Heart left ventricle (tissue), 16 donors: ENCODE measurements at regions not wholly inside any gene's neighbourhood (a gene's known extent, or its start where the extent isn't known, plus 50 kb on each side); places are given as distances from the start of the nearest gene placed in this dataset.

Experiments
- ATAC-seq, 4 donors: fragments of 200-7000 bp; cut with Tn5 transposase; one replicate each; pipeline ENCODE4 v1.9.1; 2020 to 2022; ENCODE audit warnings: moderate library complexity in 4 of 4, mild to moderate bottlenecking in 3 of 4, moderate number of reproducible peaks in 1 of 4
- DNase-seq, 5 donors: peaks; one replicate each; pipeline ENCODE4 v3.0.0-alpha.2; 2020
- H3K27ac ChIP-seq, 12 donors: fragments of 200-600 bp; sonication (generic) in 4 of 12; one replicate each; pipeline versions ENCODE4 v1.5.0 to v1.8.0; 2016 to 2022; ENCODE audit warnings: mild to moderate bottlenecking in 2 of 12
- H3K27me3 ChIP-seq, 9 donors: fragments of 200-600 bp; sonication (generic) in 2 of 9; one replicate each; pipeline versions ENCODE4 v1.5.1 to v1.8.0; 2016 to 2022; ENCODE audit warnings: mild to moderate bottlenecking in 3 of 9
- H3K36me3 ChIP-seq, 9 donors: fragments of 200-600 bp; sonication (generic) in 2 of 9; one replicate each; pipeline versions ENCODE4 v1.5.0 to v1.8.0; 2018 to 2022; ENCODE audit warnings: mild to moderate bottlenecking in 2 of 9
- H3K4me1 ChIP-seq, 12 donors: fragments of 200-600 bp; sonication (generic) in 4 of 12; one replicate each; pipeline versions ENCODE4 v1.5.0 to v1.8.0; 2016 to 2022; ENCODE audit warnings: mild to moderate bottlenecking in 3 of 12
- H3K4me3 ChIP-seq, 12 donors: fragments of 200-600 bp; sonication (generic) in 4 of 12; one replicate each; pipeline versions ENCODE4 v1.5.0 to v1.8.0; 2017 to 2022; ENCODE audit warnings: mild to moderate bottlenecking in 9 of 12, moderate library complexity in 4 of 12
- H3K9me3 ChIP-seq, 12 donors: fragments of 200-600 bp; sonication (generic) in 4 of 12; one replicate each; pipeline versions ENCODE4 v1.5.0 to v1.8.0; 2016 to 2022; ENCODE audit warnings: mild to moderate bottlenecking in 1 of 12
- CTCF ChIP-seq, 12 donors: fragments of 200-600 bp; sonication (generic) in 4 of 12; IDR thresholded peaks; one replicate each; pipeline versions ENCODE4 v1.5.0 to v1.8.0; 2018 to 2022; ENCODE audit warnings: antibody characterized with exemption in 12 of 12, mild to moderate bottlenecking in 5 of 12
- POLR2A ChIP-seq, 2 donors: fragments of 450-650 bp; IDR thresholded peaks; one replicate each; pipeline ENCODE4 v1.6.1; 2017; ENCODE audit warnings: antibody characterized with exemption in 2 of 2, mild to moderate bottlenecking in 2 of 2, moderate library complexity in 2 of 2
- WGBS, 4 donors: extraction: QIAGEN DNeasy Blood & Tissue Kit in 2 of 4; methylation state at CpG; one replicate each; pipeline versions ENCODE4 v1.1.5 to v1.1.7; 2013 to 2018; 5-methylcytosine and 5-hydroxymethylcytosine counted together
- intact Hi-C, 10 donors: fragments of 100-400 bp; cut with DNase I; formaldehyde crosslinking; loops; one replicate each; pipeline versions ENCODE4 v1.11.1 to v1.14.2; 2022
- donor health status: ischemic (EF 13 %, LVEDD 7.1; RV severe dilation, severe dysfunction).
- donor health status: healthy with polysubstance abuse.
- donor health status: DM: no; HTN: yes; CAD: no.
- donor health status: DM: no; HTN: no; CAD: no.
- donor health status: ischemic (EF 25% LVEDD 6.9; RV normal size, moderate dysfunction).
- donor health status: ischemic (EF 25% LVEDD 5.7; RV mildly dilated, moderate dysfunction).
- donor health status: healthy.
- donor health status: DM: yes; HTN: yes; CAD: no.
- donor health status: ischemic (EF 35%, LVEDD 5.7; RV mildly dilated, moderate dysfunction).
- donor health status: nonischemic (EF 11% LVEDD 7.7; RV severe dilation, severe dysfunction).
- donor health status: DM: yes; HTN: yes; CAD: no.
- donor health status: PGD.
- donor health status: ischemic (EF 29% LVEDD 5.4; RV normal size, mild dysfunction).
- donor health status: nonischemic (EF 23%, LVEDD 6.1; RV moderate dilation, normal function).

- H3K9me3 ChIP-seq: no peaks in the 10 kb centered on the region
- no peak overlapping the region for H3K4me3 ChIP-seq
- WGBS, 4 donors: 53 to 70% (median 67%) methylated on average over 3 of the region's 3 CpGs
- no peak for DNase-seq
- H3K27me3 ChIP-seq: no peaks in the 10 kb centered on the region
- H3K4me1 ChIP-seq: peaks cover 0 to 13% (median 6%) of the 10 kb centered on the region in 12 donors
- H3K27ac ChIP-seq: no peak overlapping the region
- TF ChIP-seq POLR2A (IDR thresholded peaks at IDR 0.05): no peak
- no peak for TF ChIP-seq CTCF (IDR thresholded peaks at IDR 0.05)
- H3K36me3 ChIP-seq: no peaks in the 10 kb centered on the region
- intact Hi-C loops: loop anchor here in 1 of 10 donors (10.0 kb wide), 1 partner anchor 305 kb away; no protein-coding TSS in a partner anchor
- no peak for ATAC-seq
Measured at GRCh38 chr10:10959666-10960065, 58.0 kb upstream of the CELF2 start.

- ATAC-seq (peak; percentile 42 to 73 (median 50)), DNase-seq (no peak)
Measured at GRCh38 chr10:10960534-10960933, 57.1 kb upstream of the CELF2 start.

GRCh38 chr10:10961072-10961471 lies 56.6 kb upstream of the CELF2 start:
- WGBS, 4 donors: 54 to 83% (median 66%) methylated on average over 1 of the region's 1 CpG
- Histone ChIP-seq H3K36me3 (no peaks in the 10 kb centered on the region), H3K4me3 (no peak overlapping the region), H3K27ac (no peak overlapping the region), H3K27me3 (no peaks in the 10 kb centered on the region), H3K4me1 (peaks cover 0 to 13% (median 6%) of the 10 kb centered on the region in 12 donors), H3K9me3 (no peaks in the 10 kb centered on the region)
- ATAC-seq (no peak), DNase-seq (no peak)
- TF ChIP-seq POLR2A (IDR thresholded peaks at IDR 0.05) (no peak), CTCF (IDR thresholded peaks at IDR 0.05) (no peak)
- intact Hi-C loops: no loop called here

More at GRCh38 chr10:10960534-10960933, 57.1 kb upstream of the CELF2 start:
- Histone ChIP-seq H3K4me3 (no peak overlapping the region), H3K9me3 (no peaks in the 10 kb centered on the region), H3K4me1 (peaks cover 0 to 13% (median 6%) of the 10 kb centered on the region in 12 donors), H3K27me3 (no peaks in the 10 kb centered on the region), H3K36me3 (no peaks in the 10 kb centered on the region), H3K27ac (no peak overlapping the region)
- 69 to 84% (median 79%) methylated on average over 6 of the region's 6 CpGs for WGBS, 4 donors
- intact Hi-C loops: no loop called here
- TF ChIP-seq POLR2A (IDR thresholded peaks at IDR 0.05) (no peak), CTCF (IDR thresholded peaks at IDR 0.05) (peak in 2 of 12 donors; percentile 14 to 26)

- H3K27ac ChIP-seq: no peak overlapping the region
- 86 to 96% (median 95%) methylated on average over 10 of the region's 10 CpGs for WGBS, 4 donors
- intact Hi-C loops: loop anchor here in 1 of 10 donors (5.0 kb wide), 1 partner anchor 50 kb away; the partner anchor contains the start of gene CELF2
- ATAC-seq (no peak), DNase-seq (no peak)
- no peaks in the 10 kb centered on the region for H3K36me3 ChIP-seq
- H3K4me3 ChIP-seq: no peak overlapping the region
- TF ChIP-seq POLR2A (IDR thresholded peaks at IDR 0.05) (no peak), CTCF (IDR thresholded peaks at IDR 0.05) (no peak)
- peaks cover 0 to 8% (median 0%) of the 10 kb centered on the region in 12 donors for H3K4me1 ChIP-seq
- H3K27me3 ChIP-seq: no peaks in the 10 kb centered on the region
- H3K9me3 ChIP-seq: no peaks in the 10 kb centered on the region
Measured at GRCh38 chr10:10967029-10967428, 50.6 kb upstream of the CELF2 start.
